PC-9 (cell line): ENCODE measurements at regions not wholly inside any gene's neighbourhood (a gene's known extent, or its start where the extent isn't known, plus 50 kb on each side); places are given as distances from the start of the nearest gene placed in this dataset.

ENCODE experiments used
- BruUV-seq: library from RNA; stranded (reverse); fragments of 400-500 nt; replicated peaks from 2 replicates; lab custom pipeline; 2021; lab: Mats Ljungman, UMichigan
- CTCF ChIA-PET: fragments of 300-600 bp; sonication (Branson Sonifier 250); formaldehyde crosslinking; loops from one replicate; lab custom pipeline; 2022; ENCODE audit warnings: antibody characterized with exemption; lab: Charles Lee
- POLR2A ChIA-PET: fragments of 300-600 bp; sonication (Branson Sonifier 250); formaldehyde crosslinking; loops from one replicate; lab custom pipeline; 2022; ENCODE audit warnings: antibody characterized with exemption; ENCODE audit not compliant: unreplicated experiment; lab: Charles Lee
- DNase-seq, 2 experiments: peaks; one replicate each; pipeline versions ENCODE4 v3.0.0 to v3.0.0-alpha.2; 2015 to 2022; ENCODE audit warnings: mixed read lengths in 1 of 2
- H2AFZ ChIP-seq: fragments of 200-600 bp; sonication (generic); 2 replicates; pipeline ENCODE4 v1.8.1; 2017; ENCODE audit warnings: antibody characterized with exemption
- H3F3A ChIP-seq: fragments of 200-600 bp; sonication (generic); 2 replicates; pipeline ENCODE4 v1.8.1; 2017; ENCODE audit warnings: antibody characterized with exemption, mild to moderate bottlenecking, low read depth; ENCODE audit not compliant: insufficient read depth
- H3K27ac ChIP-seq: fragments of 200-600 bp; sonication (generic); 2 replicates; pipeline ENCODE4 v1.6.1; 2016; ENCODE audit warnings: mixed run types
- H3K27me3 ChIP-seq: fragments of 200-600 bp; sonication (generic); 2 replicates; pipeline ENCODE4 v1.6.1; 2016; ENCODE audit warnings: low read depth, mixed run types; ENCODE audit not compliant: insufficient read depth
- H3K36me3 ChIP-seq: fragments of 200-600 bp; sonication (generic); 2 replicates; pipeline ENCODE4 v1.6.1; 2016; ENCODE audit warnings: low read depth, mixed run types
- H3K4me1 ChIP-seq: fragments of 200-600 bp; sonication (generic); replicated peaks from 2 replicates; pipeline ENCODE4 v1.6.1; 2016; ENCODE audit warnings: mixed run types; ENCODE audit not compliant: insufficient read depth
- H3K4me2 ChIP-seq: fragments of 200-600 bp; sonication (generic); 2 replicates; pipeline ENCODE4 v1.6.1; 2017; ENCODE audit warnings: mixed run types
- H3K4me3 ChIP-seq: fragments of 200-600 bp; sonication (generic); 2 replicates; pipeline ENCODE4 v1.6.1; 2016; ENCODE audit warnings: mixed run types
- H3K79me2 ChIP-seq: fragments of 200-600 bp; sonication (generic); 2 replicates; pipeline ENCODE4 v1.6.1; 2017; ENCODE audit warnings: low read depth, mixed run types
- H3K9me2 ChIP-seq: fragments of 200-600 bp; sonication (generic); 2 replicates; pipeline ENCODE4 v1.8.1; 2017; ENCODE audit warnings: mild to moderate bottlenecking; ENCODE audit not compliant: insufficient read depth
- H3K9me3 ChIP-seq: fragments of 200-600 bp; sonication (generic); 2 replicates; pipeline ENCODE4 v1.8.1; 2016; ENCODE audit warnings: low read depth; ENCODE audit not compliant: insufficient read depth
- H4K20me1 ChIP-seq: fragments of 200-600 bp; sonication (generic); 2 replicates; pipeline ENCODE4 v1.8.1; 2017; ENCODE audit not compliant: insufficient read depth
- EZH2 ChIP-seq: fragments of 200-600 bp; sonication (generic); IDR thresholded peaks from 2 replicates; pipeline ENCODE4 v1.8.0; 2017; ENCODE audit warnings: antibody characterized with exemption, low read depth
- intact Hi-C: fragments of 100-400 bp; cut with micrococcal nuclease; formaldehyde crosslinking; loops from one replicate; pipeline ENCODE4 v1.10.0; 2022; ENCODE audit not compliant: unreplicated experiment
- TF ChIP-seq, protein P1 (sequence below): fragments of 200-600 bp; sonication (generic); conservative IDR thresholded peaks from 2 replicates; pipeline ENCODE4 v1.6.1; 2017; ENCODE audit warnings: mixed run types, antibody characterized with exemption, mild to moderate bottlenecking, moderate library complexity

DNA sequence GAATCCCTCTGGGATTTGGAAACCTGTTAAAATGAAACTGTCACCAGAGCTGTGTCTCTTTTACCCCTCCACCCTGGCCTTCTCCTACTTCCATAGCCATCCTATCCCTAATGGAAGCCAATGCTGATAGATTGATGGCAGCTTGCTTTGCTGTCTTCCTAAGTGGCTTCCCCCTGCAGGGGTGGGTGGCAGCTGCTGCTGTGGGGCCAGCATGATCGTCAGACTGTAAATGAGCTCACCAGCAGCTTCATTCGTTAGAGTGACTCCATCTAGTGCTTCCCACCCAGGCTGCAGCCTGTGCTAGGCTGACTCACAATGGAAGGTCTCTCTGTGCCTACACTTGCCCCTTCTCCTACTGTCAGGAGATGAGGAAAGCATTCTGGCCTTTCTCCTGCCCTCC is 311.0 kb downstream of the BUD13 start:
- no TSS peak for BruUV-seq
- Histone ChIP-seq H3K79me2 (no peaks in the 10 kb centered on the region), H3K9me2 (no peaks in the 10 kb centered on the region), H3K9me3 (no peaks in the 10 kb centered on the region), H3K4me2 (no peak overlapping the region), H3K4me1 (no peaks in the 10 kb centered on the region), H3K4me3 (no peak overlapping the region), H3K27ac (no peak overlapping the region), H4K20me1 (no peaks in the 10 kb centered on the region), H2AFZ (no peak overlapping the region), H3K36me3 (no peaks in the 10 kb centered on the region), H3F3A (no peaks in the 10 kb centered on the region), H3K27me3 (peaks cover 91% of the 10 kb centered on the region)
- POLR2A ChIA-PET = no interaction called here
- CTCF ChIA-PET = no interaction called here
- intact Hi-C loops = no loop called here
- TF ChIP-seq, protein P1, sequence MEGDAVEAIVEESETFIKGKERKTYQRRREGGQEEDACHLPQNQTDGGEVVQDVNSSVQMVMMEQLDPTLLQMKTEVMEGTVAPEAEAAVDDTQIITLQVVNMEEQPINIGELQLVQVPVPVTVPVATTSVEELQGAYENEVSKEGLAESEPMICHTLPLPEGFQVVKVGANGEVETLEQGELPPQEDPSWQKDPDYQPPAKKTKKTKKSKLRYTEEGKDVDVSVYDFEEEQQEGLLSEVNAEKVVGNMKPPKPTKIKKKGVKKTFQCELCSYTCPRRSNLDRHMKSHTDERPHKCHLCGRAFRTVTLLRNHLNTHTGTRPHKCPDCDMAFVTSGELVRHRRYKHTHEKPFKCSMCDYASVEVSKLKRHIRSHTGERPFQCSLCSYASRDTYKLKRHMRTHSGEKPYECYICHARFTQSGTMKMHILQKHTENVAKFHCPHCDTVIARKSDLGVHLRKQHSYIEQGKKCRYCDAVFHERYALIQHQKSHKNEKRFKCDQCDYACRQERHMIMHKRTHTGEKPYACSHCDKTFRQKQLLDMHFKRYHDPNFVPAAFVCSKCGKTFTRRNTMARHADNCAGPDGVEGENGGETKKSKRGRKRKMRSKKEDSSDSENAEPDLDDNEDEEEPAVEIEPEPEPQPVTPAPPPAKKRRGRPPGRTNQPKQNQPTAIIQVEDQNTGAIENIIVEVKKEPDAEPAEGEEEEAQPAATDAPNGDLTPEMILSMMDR = no peak
- TF ChIP-seq EZH2 = no peak
- DNase-seq = no peak

DNA sequence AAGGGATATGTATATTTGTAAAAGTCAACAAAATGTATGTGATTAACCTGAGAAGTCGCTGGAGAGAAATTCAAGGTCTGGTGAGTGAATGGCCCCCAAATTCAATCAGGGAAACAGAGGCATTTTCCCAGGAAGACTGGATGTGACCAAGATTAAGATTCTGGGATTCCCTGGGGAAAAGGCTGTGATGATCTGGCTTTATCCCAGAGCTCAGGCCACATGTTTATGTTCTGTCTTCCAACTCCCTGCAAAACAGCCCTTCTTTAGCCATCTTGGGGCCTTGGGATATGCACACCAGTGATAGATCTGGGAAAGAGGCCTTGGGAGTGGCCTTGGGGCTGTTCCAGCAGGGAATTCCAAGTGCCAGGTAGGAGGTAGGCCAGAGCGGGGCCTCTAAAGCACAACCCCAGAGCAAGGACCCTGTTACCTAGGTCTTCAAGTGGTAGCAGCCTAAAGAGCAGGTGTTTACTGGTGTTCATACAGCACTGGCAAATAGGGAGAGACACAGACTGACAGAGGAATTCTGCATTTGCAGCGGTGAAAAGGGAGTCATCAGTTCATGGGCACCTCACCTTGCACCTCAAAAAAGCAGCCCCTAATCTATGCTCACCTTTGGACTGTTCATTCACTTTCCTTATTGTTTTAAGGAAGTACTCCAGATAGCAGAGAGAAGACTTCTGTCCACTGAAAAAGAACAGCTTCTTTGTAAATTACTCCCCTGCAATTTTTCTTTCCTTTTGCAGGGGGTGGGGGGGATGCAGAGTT is 312.4 kb downstream of the BUD13 start:
- Histone ChIP-seq H3F3A (no peaks in the 10 kb centered on the region), H3K4me2 (no peak overlapping the region), H3K4me3 (no peak overlapping the region), H3K9me2 (no peaks in the 10 kb centered on the region), H2AFZ (no peak overlapping the region), H3K4me1 (no peaks in the 10 kb centered on the region), H4K20me1 (no peaks in the 10 kb centered on the region), H3K79me2 (no peaks in the 10 kb centered on the region), H3K27ac (no peak overlapping the region), H3K9me3 (no peaks in the 10 kb centered on the region), H3K27me3 (peaks cover 80% of the 10 kb centered on the region), H3K36me3 (no peaks in the 10 kb centered on the region)
- TF ChIP-seq, protein P1 = no peak
- no peak for TF ChIP-seq EZH2
- no TSS peak for BruUV-seq
- intact Hi-C loops = no loop called here
- DNase-seq = no peak
- POLR2A ChIA-PET = no interaction called here
- CTCF ChIA-PET = no interaction called here

DNA sequence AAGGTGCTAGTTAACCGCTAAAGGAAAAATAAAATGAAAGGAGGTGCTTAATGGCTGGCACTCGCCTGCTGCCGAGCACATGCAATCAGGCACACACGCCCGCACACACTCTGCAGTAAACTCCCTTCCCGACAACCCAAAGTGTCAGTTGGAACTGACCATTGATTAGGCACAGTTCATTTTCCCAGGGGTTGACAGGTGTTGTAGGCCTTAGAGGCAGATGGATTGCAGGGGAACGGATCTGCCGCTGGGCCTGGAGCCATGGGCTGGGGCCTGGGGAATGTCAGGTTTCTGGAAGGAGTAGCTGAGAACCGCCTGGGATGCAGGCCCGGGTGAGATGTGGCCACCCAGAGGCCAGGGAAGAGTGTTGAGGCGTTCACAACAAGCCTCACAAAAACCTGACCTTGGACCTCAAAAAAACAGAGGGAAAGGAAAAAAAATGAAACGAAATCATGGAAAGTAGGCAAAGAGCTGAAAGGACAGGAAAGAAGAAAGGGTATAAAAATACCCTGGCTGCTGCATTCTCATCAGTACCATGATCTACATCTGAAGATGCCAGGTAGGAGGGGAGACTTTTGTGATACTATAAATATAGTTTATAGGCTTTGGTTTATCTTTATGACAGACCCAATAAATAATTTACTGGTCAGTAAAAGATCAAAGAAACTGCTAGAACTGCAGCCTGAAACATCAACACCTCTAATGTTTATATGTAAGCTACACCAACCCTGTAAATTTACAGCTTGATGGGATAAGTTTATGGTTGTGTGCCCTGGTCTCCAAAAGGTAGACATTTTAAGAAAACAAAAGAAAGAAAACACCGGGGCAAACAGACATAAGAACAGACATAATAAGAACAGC is 313.4 kb downstream of the BUD13 start:
- H4K20me1 ChIP-seq = no peaks in the 10 kb centered on the region
- intact Hi-C loops = no loop called here
- H3K27ac ChIP-seq = no peak overlapping the region
- TF ChIP-seq EZH2 = no peak
- TF ChIP-seq, protein P1 = no peak
- DNase-seq = no peak
- H2AFZ ChIP-seq = no peak overlapping the region
- ChIA-PET CTCF (no interaction called here), POLR2A (no interaction called here)
- H3K9me3 ChIP-seq = no peaks in the 10 kb centered on the region
- BruUV-seq = no TSS peak
- H3K36me3 ChIP-seq = no peaks in the 10 kb centered on the region
- H3K9me2 ChIP-seq = no peaks in the 10 kb centered on the region
- no peaks in the 10 kb centered on the region for H3K79me2 ChIP-seq
- no peak overlapping the region for H3K4me2 ChIP-seq
- H3K4me1 ChIP-seq = no peaks in the 10 kb centered on the region
- no peaks in the 10 kb centered on the region for H3F3A ChIP-seq
- H3K27me3 ChIP-seq = peaks cover 74% of the 10 kb centered on the region
- H3K4me3 ChIP-seq = no peak overlapping the region
